Lower leg skin (tissue), 3 donors: ENCODE measurements at regions not wholly inside any gene's neighbourhood (a gene's known extent, or its start where the extent isn't known, plus 50 kb on each side); places are given as distances from the start of the nearest gene placed in this dataset.

Source experiments
- POLR2A ChIP-seq, 2 donors: fragments of 450-650 bp; IDR thresholded peaks; one replicate each; pipeline ENCODE4 v1.6.1; 2016 to 2017; ENCODE audit warnings: antibody characterized with exemption in 2 of 2, mild to moderate bottlenecking in 1 of 2, moderate library complexity in 1 of 2
- TF ChIP-seq, protein P1 (sequence below), 3 donors: fragments of 450-650 bp; IDR thresholded peaks; one replicate each; pipeline ENCODE4 v1.5.1; 2016; ENCODE audit warnings: antibody characterized with exemption in 3 of 3, mild to moderate bottlenecking in 3 of 3, moderate library complexity in 2 of 3

DNA sequence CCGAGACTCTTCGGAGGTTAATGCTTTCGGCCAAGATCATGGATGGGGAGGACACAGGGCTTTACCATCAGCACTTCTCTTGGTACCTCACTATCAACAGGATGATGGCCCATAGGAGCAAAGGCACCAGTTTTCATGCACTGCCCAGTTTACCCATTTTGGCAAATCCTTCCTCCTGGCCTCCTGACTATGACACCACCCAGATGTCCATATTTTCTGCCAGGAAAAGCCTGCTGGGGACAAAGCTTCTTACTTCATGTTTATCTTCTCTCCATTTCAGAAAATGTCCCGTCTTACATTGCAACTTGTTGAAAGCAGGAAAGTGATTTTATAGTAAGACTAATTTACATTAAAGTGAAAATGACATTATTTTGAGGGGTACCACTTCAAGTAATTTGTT lies 61.4 kb upstream of the GAS1 start:
- TF ChIP-seq, protein P1, sequence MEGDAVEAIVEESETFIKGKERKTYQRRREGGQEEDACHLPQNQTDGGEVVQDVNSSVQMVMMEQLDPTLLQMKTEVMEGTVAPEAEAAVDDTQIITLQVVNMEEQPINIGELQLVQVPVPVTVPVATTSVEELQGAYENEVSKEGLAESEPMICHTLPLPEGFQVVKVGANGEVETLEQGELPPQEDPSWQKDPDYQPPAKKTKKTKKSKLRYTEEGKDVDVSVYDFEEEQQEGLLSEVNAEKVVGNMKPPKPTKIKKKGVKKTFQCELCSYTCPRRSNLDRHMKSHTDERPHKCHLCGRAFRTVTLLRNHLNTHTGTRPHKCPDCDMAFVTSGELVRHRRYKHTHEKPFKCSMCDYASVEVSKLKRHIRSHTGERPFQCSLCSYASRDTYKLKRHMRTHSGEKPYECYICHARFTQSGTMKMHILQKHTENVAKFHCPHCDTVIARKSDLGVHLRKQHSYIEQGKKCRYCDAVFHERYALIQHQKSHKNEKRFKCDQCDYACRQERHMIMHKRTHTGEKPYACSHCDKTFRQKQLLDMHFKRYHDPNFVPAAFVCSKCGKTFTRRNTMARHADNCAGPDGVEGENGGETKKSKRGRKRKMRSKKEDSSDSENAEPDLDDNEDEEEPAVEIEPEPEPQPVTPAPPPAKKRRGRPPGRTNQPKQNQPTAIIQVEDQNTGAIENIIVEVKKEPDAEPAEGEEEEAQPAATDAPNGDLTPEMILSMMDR (IDR thresholded peaks at IDR 0.05), result no peak
- TF ChIP-seq POLR2A (IDR thresholded peaks at IDR 0.05), result no peak
